GM19025 (cell line): ENCODE measurements at regions not wholly inside any gene's neighbourhood (a gene's known extent, or its start where the extent isn't known, plus 50 kb on each side); places are given as distances from the start of the nearest gene placed in this dataset.
"Not testable (repeated sequence)": the region's sequence is repeated elsewhere in the genome, so short reads cannot be mapped to it uniquely, and the experiment has no call there.

Experiments used
- ATAC-seq: cut with Tn5 transposase; IDR thresholded peaks from one replicate; pipeline ENCODE4 v1.9.1; 2021; ENCODE audit warnings: mild to moderate bottlenecking, low read depth, moderate library complexity; ENCODE audit not compliant: unreplicated experiment

DNA sequence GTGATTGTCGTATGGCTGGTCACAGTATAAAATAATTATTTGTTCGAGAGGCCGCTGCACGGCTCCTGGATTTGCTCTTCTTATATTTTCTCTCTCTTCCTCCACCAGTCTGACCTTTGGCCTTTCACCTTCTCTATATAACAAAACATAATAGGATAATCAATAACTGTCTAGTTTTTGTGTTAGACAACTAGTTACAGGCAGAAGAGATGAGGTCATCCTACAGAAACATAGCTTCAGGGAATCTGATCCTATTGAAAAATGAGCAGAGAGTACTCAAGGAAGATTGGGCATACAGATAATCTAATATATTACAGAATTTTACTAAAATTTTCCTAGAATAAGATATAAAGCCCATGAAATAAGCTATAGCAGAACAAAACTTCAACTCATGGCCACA lies 731.3 kb upstream of the SLC39A10 start:
- ATAC-seq = no peak

DNA sequence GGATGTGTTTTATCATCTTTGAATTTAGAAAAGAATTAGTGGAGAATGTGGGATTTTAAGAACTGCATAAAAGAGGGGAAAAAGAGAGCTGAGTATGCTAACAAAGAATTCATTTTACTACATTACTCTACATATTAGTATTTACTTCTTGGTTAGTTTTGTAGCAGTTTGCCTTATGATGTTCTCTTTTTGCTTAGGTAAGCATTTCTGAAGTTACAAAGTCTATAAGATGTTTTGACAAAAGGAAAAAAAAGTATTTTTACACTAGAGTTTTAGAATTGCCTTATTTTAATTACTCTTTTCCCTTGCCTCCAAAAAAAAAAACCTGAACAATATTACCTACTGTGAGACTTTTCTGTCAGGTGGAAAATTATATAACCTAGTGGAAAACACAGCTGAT lies 739.5 kb upstream of the SLC39A10 start:
- ATAC-seq = no peak

DNA sequence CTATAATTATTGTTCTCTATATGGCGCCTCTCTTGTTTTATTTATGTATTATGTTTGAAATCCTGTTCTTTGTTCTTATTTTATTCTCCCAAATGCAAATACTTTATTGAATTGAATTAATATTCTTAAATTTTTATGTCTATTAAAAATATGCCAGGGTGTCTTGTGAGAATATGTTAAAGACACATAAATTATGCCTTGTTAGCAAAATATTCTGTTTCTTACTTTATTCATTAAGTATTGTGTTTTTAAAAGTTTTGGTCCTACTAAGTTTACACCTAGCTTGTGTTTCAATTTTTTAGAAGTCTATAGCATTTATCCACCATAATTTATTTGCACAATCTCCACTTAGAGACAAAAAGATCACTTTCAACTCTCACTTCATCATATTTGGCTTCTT lies 741.5 kb upstream of the SLC39A10 start:
- ATAC-seq = no peak

DNA sequence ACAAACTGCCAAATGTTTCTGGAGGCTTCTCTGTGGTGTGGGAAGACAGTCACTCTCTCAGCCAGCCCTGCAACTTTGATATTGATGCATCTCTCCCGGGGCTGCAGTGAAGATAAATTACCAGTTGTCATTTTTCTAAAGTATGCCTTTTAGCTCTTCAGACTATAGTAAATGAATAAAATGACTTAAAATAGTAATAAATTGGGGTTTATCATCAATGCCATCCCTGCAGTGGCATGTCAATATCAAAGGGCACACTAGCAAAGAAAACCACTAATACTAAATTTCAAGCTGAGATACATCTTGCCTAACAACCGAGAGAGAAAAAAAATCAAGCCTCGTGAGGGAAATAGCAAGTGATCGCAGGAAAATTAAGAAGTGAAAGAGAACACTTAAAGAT lies 749.5 kb upstream of the SLC39A10 start:
- no peak for ATAC-seq

DNA sequence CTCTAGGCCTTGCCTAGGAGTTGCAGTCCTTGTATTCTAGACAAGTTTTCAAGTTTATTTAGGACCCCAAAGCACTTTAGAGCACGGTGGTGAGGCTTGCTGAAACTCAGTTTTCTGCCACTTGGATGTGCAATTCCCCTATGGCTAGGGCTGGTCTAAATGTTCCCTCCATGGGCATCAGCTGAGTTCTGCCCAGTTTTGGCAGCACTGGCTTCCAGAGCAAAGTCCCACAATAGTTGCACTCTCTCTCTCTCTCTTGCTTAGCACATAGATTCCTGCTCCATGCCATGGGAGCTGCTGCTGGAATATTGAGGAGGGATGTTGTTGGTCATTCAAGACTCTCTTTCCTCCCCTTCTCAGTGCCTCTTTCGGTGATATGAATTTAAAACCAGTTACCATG lies 760.2 kb upstream of the SLC39A10 start:
- ATAC-seq = no peak

DNA sequence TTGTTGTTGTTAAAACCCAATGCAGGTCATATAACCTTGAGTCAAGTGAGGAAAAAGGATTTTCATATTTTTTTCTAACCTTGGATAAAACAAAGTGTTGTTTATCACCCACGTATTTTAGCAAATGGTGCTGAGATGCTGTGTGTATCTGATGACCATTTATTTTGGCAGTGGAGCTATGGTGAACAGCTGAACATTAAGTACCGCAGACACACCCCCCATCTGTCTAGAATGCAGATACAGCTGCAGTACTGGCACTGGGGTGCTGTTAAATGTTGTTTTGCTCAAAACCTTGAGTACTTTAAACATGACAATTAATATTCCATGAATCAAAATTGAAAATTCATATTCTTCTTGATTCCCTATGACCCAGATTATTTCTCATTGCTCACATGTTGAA lies 773.3 kb upstream of the SLC39A10 start:
- ATAC-seq = no peak

DNA sequence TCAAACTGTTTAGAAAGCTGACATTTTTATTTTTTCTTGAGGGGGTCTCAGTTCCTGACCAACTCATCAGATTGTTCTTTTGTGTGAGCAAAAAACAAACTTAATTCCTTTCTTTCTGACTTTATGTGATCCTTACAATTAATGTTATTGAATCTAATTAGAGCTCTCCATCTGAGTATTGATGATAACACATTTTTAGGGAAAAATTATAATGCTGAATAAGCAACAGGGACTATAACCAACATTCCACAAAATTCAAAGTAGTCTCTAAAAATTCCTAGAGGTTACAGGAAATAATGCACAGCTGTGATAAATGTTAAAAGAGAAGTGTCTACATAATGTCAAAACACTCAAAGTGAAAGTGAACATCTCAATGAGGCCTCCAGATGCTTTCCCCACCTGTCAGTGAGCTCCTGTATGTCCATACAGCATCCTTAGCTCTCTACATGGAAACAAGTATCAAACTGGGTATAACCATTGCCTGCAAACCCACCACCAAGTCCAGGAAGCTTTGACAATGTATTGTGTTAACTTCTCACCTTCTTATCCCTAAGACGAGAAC lies 786.0 kb upstream of the SLC39A10 start:
- no peak for ATAC-seq

DNA sequence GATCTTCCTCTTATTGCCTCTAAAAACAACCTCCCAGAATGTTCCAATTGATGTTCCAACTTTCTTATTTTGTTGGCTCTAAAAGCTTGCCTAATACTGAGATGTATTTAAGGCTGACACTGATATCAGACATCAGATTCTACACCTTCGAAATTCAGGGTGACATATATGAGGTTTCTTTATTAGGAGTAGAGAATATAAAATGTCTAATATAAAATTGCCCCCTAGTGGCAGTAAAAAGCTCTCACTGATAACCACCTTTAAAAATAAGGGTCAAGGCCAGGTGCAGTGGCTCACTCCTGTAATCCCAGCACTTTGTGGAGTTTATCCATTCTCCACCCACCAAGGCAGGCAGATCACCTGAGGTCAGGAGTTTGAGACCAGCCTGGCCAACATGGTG lies 789.7 kb upstream of the SLC39A10 start:
- no peak for ATAC-seq

DNA sequence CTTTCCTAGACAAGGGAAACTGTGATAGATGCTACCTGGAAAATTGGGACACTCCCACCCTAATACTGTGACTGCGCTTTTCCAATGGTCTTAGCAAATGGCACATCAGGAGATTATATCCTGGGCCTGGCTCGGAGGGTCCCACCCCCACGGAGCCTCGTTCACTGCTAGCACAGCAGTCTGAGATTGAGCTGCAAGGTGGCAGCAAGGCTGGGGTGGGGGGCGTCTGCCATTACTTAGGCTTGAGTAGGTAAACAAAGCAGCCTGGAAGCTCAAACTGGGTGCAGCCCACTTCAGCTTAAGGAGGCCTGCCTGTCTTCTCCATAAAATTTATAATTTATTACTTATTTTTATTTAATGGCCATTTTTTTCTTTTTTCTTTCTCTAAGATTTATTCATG lies 802.1 kb upstream of the SLC39A10 start:
- no peak for ATAC-seq

DNA sequence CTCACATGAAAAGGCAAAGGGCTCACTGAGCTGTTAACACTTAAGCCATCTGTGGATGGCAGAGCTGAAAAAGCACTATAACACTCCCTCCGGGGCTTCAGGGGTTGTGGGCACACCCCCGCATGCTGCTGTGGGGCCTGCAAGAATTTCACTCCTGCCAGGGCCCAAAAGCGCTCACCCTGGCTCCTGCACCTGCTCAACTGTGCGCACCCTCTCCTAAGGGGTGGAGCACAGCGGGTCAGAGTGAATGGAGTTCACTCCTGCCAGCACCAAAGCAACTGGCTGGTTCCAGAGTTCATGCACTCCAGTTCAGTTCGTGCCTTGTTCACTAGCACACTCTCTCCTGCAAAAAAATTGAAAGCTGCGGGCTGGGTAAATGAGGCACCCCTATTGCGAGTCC lies 814.2 kb upstream of the SLC39A10 start:
- no peak for ATAC-seq

DNA sequence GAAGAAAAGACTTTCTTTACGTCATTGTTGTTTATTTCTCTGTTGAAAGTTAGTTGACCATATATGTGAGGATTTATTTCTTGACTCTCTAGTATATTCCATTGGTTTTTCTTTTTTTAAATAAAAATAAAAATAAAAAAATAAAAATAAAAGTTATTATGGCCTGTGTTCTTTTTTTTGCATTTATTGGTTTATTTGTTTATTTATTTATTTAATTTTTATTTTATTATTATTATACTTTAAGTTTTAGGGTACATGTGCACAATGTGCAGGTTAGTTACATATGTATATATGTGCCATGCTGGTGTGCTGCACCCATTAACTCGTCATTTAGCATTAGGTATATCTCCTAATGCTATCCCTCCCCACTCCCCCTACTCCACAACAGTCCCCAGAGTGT lies 822.7 kb upstream of the SLC39A10 start:
- ATAC-seq = not testable (repeated sequence)

DNA sequence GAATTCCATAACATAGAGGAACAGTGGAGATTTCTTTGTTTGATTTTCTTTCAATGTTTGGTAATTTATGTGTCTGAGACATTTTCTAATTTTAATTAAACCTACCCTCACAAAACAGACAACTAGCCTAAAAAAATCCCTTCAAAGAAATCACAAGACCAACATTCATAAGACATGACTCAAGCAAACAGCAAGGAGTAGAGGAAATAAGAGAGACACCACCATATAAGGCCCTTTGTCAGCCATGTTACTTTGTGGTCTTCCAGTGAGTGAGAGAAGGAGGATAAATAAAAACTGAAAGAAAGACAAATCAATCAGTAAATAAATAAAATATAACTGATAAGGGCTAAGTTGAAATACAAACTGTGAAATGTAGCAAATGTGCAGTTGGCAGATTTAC lies 830.8 kb upstream of the SLC39A10 start:
- no peak for ATAC-seq

DNA sequence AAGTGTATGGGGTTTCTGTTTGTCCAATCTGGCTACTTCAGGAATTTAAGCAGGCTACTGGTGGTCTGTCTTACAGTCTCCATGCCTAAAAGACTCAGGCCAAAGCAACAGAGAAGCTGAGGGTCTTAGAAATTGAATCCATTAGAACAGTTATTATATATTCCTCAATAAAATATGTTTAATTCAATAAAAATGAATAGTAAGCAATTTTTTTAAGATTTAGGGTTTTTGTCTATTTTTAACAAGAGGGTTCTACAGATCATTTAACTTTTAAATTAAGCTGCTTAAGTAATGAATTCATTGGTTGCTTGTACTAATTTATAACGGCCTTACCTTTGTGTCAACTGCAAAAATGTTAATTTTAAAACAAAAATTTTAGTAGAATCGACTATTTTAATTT lies 832.6 kb upstream of the SLC39A10 start:
- ATAC-seq = no peak

DNA sequence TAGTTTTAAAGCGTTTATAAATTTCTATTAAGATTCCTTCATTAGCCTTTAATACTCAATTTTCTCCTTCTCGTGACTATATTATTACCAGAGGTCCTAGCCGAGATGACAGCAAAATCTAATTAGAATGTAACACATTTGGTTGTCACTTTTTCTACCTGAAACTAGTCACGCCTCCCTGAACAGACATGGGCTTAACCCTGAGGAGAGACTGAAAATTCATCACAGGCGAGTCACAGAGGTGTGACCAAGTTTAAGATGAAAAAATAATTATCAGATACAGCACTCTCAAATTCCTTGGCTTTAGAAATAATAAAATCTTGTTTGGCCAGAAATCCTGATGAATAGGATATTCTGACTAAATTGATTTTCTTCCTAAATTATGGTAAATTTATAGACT lies 834.4 kb upstream of the SLC39A10 start:
- no peak for ATAC-seq

DNA sequence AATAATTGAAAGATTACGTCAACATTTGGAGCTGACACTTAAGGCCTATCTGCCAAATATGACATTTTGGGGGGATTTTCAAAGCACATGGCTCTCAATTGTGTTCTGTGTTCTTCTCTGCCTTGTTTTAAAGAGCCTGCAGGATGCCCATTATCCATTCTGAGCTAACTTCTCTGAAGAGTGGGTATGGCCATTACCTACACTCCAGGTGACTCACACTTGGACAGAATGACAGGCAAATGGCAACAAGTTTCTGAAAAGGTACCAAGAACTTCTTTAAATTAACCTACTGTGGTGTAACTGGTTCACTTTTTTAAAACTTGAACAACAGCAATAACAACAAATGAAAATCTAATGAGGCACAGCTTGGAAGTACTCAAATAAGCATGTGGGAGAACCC lies 834.9 kb upstream of the SLC39A10 start:
- no peak for ATAC-seq

DNA sequence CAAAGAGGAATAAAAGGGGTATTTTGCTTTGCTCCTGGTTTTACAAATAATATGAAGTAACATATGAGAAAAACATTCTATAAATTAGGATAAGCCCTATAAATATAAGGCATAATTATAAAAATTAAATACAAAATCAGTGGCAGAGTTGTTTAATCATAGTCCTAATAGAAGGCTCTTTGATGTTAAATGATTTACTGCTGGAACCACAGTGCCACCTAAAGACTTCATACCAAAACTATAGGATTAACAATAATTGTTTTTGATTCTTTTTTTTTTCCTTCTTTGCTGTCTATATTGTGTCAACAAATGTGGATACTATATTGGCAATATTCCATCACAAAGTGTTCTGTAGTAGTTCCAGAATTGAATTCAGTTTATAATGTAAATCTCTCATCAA lies 837.7 kb upstream of the SLC39A10 start:
- no peak for ATAC-seq

DNA sequence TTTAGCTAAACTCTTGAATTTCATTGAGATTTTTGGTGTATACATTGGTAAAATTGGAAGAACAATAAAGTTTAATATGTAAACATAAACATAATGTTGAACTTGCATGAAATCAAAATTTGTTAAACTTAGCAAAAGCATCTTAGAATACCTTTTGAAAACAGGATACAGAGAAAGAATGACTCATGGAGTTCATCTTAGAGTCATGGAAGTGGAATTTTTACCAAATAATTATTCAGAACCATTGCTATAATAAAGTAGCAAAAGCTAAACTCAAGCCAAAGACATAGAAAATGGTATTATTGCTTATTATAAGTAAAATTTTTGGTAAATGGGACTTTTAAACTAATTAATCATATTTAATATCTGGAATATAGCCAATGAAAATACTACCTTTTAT lies 841.6 kb upstream of the SLC39A10 start:
- no peak for ATAC-seq

DNA sequence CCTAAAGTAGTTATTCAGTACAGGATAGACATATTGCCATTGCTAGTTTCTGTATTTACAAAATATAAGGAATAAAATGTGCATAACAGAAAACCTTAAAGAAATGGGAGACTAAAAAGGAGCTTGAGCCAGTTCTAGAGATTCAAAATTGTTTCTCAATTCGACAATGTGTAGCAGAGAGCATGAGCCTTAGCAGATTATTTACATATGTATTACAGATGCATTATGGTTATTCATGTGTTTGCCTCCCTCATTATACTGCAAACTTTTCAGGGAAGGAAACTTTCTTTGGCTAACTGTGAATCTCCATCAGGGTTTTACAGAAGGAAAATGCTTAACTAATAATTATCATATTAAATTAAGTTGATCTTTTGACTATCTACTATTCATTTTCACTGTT lies 854.4 kb upstream of the SLC39A10 start:
- ATAC-seq = no peak

DNA sequence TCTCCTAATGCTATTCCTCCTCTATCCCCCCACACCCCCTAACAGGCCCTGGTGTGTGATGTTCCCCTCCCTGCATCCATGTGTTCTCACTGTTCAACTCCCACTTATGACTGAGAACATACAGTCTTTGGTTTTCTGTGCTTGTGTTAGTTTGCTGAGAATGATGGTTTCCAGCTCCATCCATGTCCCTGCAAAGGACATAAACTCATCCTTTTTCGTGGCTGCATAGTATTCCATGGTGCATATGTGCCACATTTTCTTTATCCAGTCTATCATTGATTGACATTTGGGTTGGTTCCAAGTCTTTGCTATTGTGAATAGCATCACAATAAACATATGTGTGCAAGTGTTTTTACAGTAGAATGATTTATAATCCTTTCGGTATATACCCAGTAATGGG lies 870.0 kb upstream of the SLC39A10 start:
- ATAC-seq = not testable (repeated sequence)

DNA sequence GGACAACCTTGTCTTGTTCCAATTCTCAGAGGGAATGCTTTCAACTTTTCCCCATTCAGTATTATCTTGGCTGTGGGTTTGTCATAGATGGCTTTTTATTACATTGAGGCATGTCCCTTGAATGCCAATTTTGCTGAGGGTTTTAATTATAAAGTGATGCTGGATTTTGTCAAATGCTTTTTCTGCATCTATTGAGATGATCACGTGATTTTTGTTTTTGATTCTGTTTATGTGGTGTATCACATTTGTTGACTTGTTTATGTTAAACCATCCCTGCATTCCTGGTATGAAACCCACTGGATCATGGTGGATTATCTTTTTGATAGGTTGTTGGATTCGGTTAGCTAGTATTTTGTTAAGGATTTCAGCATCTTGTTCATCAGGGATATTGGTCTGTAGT lies 885.6 kb upstream of the SLC39A10 start:
- ATAC-seq = not testable (repeated sequence)

DNA sequence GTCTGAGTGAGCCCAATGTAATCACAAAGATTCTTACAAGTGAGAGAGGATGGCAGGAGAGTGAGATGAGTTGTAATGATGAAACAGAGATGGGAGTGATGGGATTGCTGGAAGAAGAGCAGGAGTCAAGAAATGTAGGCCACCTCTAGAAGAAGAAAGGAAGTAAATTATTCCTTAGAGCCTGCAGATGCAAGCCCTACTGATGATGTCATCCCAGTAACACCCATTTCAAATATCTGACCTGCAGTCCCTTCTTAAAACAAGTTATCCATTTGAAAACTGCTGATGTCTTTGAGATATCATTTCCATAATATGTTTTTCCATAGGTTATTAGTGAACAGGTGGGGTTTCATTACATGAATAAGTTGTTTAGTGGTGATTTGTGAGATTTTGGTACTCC lies 888.0 kb upstream of the SLC39A10 start:
- ATAC-seq = no peak

DNA sequence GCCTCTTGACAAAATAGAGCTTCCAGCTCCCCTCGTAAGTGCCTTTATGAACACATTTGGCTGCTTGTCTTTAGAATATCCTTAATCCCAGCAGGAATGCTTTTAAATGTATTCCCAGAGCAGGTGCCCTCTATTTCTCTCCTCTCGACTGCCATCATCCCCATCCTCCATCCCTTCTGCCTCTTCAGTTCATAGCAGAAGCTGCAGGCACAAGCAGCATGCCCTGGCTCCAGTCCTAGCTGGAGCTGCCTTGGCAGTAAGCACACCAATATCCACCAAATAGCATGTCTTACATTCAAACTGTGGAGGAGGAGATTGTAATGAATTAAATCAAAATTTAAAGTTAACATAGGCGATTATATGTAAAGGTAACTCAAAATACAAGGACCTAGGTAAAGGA lies 891.3 kb upstream of the SLC39A10 start:
- ATAC-seq = no peak

DNA sequence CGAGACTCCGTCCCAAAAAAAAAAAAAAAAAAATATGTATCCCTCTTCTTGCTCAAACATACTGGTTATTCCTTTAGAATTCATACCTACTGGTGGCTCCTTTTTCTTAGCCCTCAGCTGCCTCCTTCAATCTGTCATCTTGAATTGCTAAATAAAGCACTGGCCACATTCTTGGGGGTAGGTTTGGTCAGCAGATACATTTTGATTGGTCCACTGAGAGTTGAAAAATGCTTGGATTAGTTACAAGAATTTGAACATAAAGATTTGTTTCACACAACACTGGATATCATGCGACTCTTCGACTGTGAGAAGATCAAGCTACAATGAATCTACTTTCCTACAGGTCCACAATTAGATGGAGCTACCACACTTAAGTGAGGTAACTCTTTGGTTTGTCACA lies 906.1 kb upstream of the SLC39A10 start:
- no peak for ATAC-seq
